ENCODE measurements at regions not wholly inside any gene's neighbourhood (a gene's known extent, or its start where the extent isn't known, plus 50 kb on each side); places are given as distances from the start of the nearest gene placed in this dataset.

- 72% methylated on average over 2 of the region's 2 CpGs for WGBS
- no peaks in the 10 kb centered on the region for H3K9me3 ChIP-seq
- intact Hi-C loops (cut with DNase I): no loop called here
- H3K36me3 ChIP-seq: no peaks in the 10 kb centered on the region
- no peak overlapping the region for H3K4me3 ChIP-seq
- DNase-seq (ENCODE audit: extremely low spot score): no peak
- H3K27me3 ChIP-seq: no peaks in the 10 kb centered on the region
- TF ChIP-seq EP300 (IDR thresholded peaks at IDR 0.05) (no peak), POLR2A (IDR thresholded peaks at IDR 0.05; ENCODE audit: low read depth) (no peak), POLR2AphosphoS5 (IDR thresholded peaks at IDR 0.05) (no peak)
- TF ChIP-seq, protein P1, sequence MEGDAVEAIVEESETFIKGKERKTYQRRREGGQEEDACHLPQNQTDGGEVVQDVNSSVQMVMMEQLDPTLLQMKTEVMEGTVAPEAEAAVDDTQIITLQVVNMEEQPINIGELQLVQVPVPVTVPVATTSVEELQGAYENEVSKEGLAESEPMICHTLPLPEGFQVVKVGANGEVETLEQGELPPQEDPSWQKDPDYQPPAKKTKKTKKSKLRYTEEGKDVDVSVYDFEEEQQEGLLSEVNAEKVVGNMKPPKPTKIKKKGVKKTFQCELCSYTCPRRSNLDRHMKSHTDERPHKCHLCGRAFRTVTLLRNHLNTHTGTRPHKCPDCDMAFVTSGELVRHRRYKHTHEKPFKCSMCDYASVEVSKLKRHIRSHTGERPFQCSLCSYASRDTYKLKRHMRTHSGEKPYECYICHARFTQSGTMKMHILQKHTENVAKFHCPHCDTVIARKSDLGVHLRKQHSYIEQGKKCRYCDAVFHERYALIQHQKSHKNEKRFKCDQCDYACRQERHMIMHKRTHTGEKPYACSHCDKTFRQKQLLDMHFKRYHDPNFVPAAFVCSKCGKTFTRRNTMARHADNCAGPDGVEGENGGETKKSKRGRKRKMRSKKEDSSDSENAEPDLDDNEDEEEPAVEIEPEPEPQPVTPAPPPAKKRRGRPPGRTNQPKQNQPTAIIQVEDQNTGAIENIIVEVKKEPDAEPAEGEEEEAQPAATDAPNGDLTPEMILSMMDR (IDR thresholded peaks at IDR 0.05): no peak
- H3K27ac ChIP-seq (replicated peaks in 1 of 4): no peak overlapping the region
- H3K4me1 ChIP-seq: no peaks in the 10 kb centered on the region
Observed at GRCh38 chr14:25628978-25629377, 579.0 kb upstream of the STXBP6 start.

- intact Hi-C loops (cut with DNase I): no loop called here
- Histone ChIP-seq H3K36me3 (no peaks in the 10 kb centered on the region), H3K27ac (replicated peaks in 1 of 4) (no peak overlapping the region), H3K9me3 (no peaks in the 10 kb centered on the region), H3K27me3 (no peaks in the 10 kb centered on the region), H3K4me3 (no peak overlapping the region), H3K4me1 (no peaks in the 10 kb centered on the region)
- DNase-seq (ENCODE audit: extremely low spot score): no peak
- no peak for TF ChIP-seq POLR2AphosphoS5 (IDR thresholded peaks at IDR 0.05)
- TF ChIP-seq, protein P1 (IDR thresholded peaks at IDR 0.05): no peak
- TF ChIP-seq POLR2A (IDR thresholded peaks at IDR 0.05; ENCODE audit: low read depth): no peak
- TF ChIP-seq EP300 (IDR thresholded peaks at IDR 0.05): no peak
- WGBS: 93% methylated on average over 2 of the region's 2 CpGs
Observed at GRCh38 chr14:25628390-25628789, 578.4 kb upstream of the STXBP6 start.

GRCh38 chr14:25626986-25627385, 577.0 kb upstream of the STXBP6 start:
- H3K27ac ChIP-seq (replicated peaks in 1 of 4): no peak overlapping the region
- no peaks in the 10 kb centered on the region for H3K9me3 ChIP-seq
- no peaks in the 10 kb centered on the region for H3K36me3 ChIP-seq
- TF ChIP-seq EP300 (IDR thresholded peaks at IDR 0.05) (no peak), POLR2A (IDR thresholded peaks at IDR 0.05; ENCODE audit: low read depth) (no peak), POLR2AphosphoS5 (IDR thresholded peaks at IDR 0.05) (no peak)
- TF ChIP-seq, protein P1 (IDR thresholded peaks at IDR 0.05): no peak
- no peaks in the 10 kb centered on the region for H3K27me3 ChIP-seq
- H3K4me3 ChIP-seq: no peak overlapping the region
- 41% methylated on average over 2 of the region's 2 CpGs for WGBS
- DNase-seq (ENCODE audit: extremely low spot score): no peak
- intact Hi-C loops (cut with DNase I): no loop called here
- H3K4me1 ChIP-seq: no peaks in the 10 kb centered on the region

DNA sequence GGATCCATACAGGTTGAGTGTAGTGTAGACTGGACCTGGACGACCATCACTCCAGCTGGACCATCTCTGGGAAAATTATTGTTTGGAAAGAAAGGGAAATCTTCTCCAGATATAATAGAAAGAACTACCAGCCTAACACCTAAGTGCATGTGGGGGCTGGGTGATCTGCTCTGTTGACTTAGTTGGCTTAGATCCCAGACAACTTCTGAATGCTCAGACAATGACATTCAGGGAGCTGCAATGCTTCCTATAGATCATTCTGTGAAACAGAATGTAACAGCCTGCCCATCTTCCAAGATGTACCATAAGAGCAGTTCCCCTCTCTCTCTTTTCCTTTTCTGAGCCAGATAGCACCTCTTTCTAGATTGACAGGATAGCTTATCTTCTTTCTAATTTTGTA, 572.8 kb upstream of the STXBP6 start:
- Histone ChIP-seq H3K27ac (replicated peaks in 1 of 4) (no peak overlapping the region), H3K9me3 (no peaks in the 10 kb centered on the region), H3K27me3 (no peaks in the 10 kb centered on the region), H3K36me3 (no peaks in the 10 kb centered on the region), H3K4me3 (no peak overlapping the region), H3K4me1 (no peaks in the 10 kb centered on the region)
- 62% methylated on average over 1 of the region's 1 CpG for WGBS
- TF ChIP-seq EP300 (IDR thresholded peaks at IDR 0.05) (no peak), POLR2AphosphoS5 (IDR thresholded peaks at IDR 0.05) (no peak), POLR2A (IDR thresholded peaks at IDR 0.05; ENCODE audit: low read depth) (no peak)
- TF ChIP-seq, protein P1 (IDR thresholded peaks at IDR 0.05): no peak
- no peak for DNase-seq (ENCODE audit: extremely low spot score)
- intact Hi-C loops (cut with DNase I): no loop called here

DNA sequence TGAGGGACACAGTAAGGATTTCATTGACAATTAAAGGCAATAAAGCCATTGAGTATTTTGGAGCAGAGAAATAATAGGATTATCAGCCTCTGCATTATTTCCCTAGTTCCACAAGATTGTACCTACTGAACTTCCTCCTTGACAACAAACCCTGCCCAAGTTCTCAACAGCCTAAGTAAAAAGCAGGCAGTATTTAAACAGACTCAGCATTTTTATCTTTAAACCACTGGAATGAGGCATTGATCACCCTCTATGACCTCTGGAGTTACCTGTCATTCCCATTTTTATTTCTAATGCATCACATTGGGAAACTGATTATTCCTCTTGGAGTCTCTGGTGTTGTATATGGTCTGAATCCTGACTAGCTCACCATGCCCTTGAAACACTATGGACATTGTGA, 570.6 kb upstream of the STXBP6 start:
- DNase-seq (ENCODE audit: extremely low spot score): no peak
- intact Hi-C loops (cut with DNase I): no loop called here

More for the DNA sequence above, 570.6 kb upstream of the STXBP6 start:
- Histone ChIP-seq H3K9me3 (peaks cover 0 to 16% (median 0%) of the 10 kb centered on the region in 4 donors), H3K4me1 (no peaks in the 10 kb centered on the region), H3K4me3 (no peak overlapping the region), H3K36me3 (no peaks in the 10 kb centered on the region), H3K27me3 (no peaks in the 10 kb centered on the region), H3K27ac (replicated peaks in 1 of 4) (no peak overlapping the region)
- no peak for TF ChIP-seq POLR2A (IDR thresholded peaks at IDR 0.05; ENCODE audit: low read depth)
- TF ChIP-seq POLR2AphosphoS5 (IDR thresholded peaks at IDR 0.05): no peak
- TF ChIP-seq, protein P1 (IDR thresholded peaks at IDR 0.05): no peak
- TF ChIP-seq EP300 (IDR thresholded peaks at IDR 0.05): no peak

Measured in esophagus muscularis mucosa (tissue), 4 donors.